Central memory CD8-positive, alpha-beta T cell (primary cell): ENCODE measurements at regions not wholly inside any gene's neighbourhood (a gene's known extent, or its start where the extent isn't known, plus 50 kb on each side); places are given as distances from the start of the nearest gene placed in this dataset.
"Not testable (repeated sequence)": the region's sequence is repeated elsewhere in the genome, so short reads cannot be mapped to it uniquely, and the experiment has no call there.

Experiments used
- ATAC-seq: fragments of 150-1000 bp; cut with Tn5 transposase; replicated peaks from 2 replicates; pipeline ENCODE4 v1.10.0; 2022; ENCODE audit warnings: mild to moderate bottlenecking, moderate FRiP score, moderate number of reproducible peaks; ENCODE audit not compliant: poor library complexity, severe bottlenecking; ENCODE audit errors: extremely low read depth
- DNase-seq, 2 donors: peaks; one replicate each; pipeline ENCODE4 v3.0.0; 2021; ENCODE audit warnings: low spot score in 2 of 2
- H3K27ac Mint-ChIP-seq: one replicate; pipeline ENCODE4 v1.8.0; 2022; ENCODE audit warnings: low read depth, mild to moderate bottlenecking, moderate library complexity, mixed read lengths
- H3K27me3 Mint-ChIP-seq: one replicate; pipeline ENCODE4 v1.8.0; 2022; ENCODE audit warnings: mixed read lengths
- H3K36me3 Mint-ChIP-seq: one replicate; pipeline ENCODE4 v1.8.0; 2022; ENCODE audit warnings: mild to moderate bottlenecking, moderate library complexity, mixed read lengths; ENCODE audit not compliant: insufficient read depth
- H3K4me1 Mint-ChIP-seq: one replicate; pipeline ENCODE4 v1.8.0; 2022; ENCODE audit warnings: mixed read lengths
- H3K4me3 Mint-ChIP-seq: one replicate; pipeline ENCODE4 v1.8.0; 2022; ENCODE audit warnings: mild to moderate bottlenecking, moderate library complexity, mixed read lengths
- H3K9me3 Mint-ChIP-seq: one replicate; pipeline ENCODE4 v1.8.0; 2022; ENCODE audit warnings: mixed read lengths

DNA sequence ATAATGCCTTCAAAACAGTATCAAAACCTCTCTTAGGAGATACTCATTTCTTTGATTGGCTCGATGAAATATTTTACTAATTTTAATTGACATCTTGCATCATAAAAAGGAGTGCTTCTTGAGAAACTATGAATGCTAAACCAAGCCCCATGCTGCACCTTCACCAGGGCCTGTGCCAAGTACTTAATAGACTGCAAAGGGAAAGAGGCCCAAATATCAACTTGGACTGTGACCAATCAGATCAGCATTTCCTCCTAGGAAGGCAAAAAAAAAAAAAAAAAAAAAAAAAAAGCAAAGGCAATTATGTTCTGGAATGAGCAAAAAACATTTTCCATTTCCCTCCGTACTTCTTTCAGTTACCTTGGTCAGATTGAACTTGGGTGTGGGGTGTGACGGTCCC, 253.0 kb upstream of the SOX4 start:
- Mint-ChIP-seq H3K27ac (no peak overlapping the region), H3K4me3 (no peak overlapping the region), H3K9me3 (peaks cover 5% of the 10 kb centered on the region), H3K4me1 (no peaks in the 10 kb centered on the region), H3K36me3 (no peaks in the 10 kb centered on the region), H3K27me3 (peaks cover 21% of the 10 kb centered on the region)
- no peak for DNase-seq
- no peak for ATAC-seq

DNA sequence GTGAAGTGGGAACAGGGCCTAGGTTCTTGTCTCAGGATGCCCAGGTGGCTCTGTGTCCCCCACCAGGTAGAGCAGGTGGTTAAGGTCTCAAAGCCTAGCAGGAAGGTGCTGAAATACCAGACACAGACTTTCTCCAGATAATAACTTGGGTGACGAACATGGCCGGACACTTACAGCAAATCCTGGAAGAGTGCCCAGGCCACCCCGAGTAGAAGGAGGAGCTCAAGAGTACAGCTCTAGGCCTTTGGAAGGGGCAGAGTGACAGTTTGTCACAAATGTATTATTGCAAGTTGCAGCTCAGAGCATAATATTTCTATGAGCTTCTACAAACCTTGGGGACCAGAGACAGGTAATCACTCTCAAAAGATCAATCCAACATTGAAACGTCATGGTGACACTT, 251.6 kb upstream of the SOX4 start:
- ATAC-seq (no peak), DNase-seq (no peak)
- Mint-ChIP-seq H3K36me3 (no peaks in the 10 kb centered on the region), H3K4me3 (no peak overlapping the region), H3K9me3 (peaks cover 10% of the 10 kb centered on the region), H3K4me1 (no peaks in the 10 kb centered on the region), H3K27me3 (peaks cover 21% of the 10 kb centered on the region), H3K27ac (no peak overlapping the region)

DNA sequence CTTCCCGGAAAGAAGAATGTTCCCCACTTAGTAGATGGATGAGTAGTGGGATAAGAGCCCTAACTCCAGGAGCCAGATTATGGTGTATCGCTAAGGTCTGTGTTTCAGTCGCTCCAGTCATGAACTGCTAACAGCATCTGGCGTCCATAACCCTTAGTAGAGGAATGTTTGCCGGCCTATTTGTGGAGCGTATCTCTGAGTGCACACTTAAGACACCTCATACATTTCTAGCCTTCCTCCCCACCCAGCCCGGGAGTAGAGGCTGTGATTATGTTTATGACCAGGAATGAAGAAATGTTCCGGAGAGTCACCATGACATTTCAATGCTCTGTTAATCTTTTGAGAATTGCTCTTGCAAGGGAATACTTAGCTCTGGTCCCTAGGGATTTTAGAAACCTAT, 251.1 kb upstream of the SOX4 start:
- Mint-ChIP-seq H3K27me3 (peaks cover 21% of the 10 kb centered on the region), H3K36me3 (no peaks in the 10 kb centered on the region), H3K27ac (no peak overlapping the region), H3K4me3 (no peak overlapping the region), H3K4me1 (no peaks in the 10 kb centered on the region), H3K9me3 (peaks cover 6% of the 10 kb centered on the region)
- ATAC-seq (no peak), DNase-seq (no peak)

DNA sequence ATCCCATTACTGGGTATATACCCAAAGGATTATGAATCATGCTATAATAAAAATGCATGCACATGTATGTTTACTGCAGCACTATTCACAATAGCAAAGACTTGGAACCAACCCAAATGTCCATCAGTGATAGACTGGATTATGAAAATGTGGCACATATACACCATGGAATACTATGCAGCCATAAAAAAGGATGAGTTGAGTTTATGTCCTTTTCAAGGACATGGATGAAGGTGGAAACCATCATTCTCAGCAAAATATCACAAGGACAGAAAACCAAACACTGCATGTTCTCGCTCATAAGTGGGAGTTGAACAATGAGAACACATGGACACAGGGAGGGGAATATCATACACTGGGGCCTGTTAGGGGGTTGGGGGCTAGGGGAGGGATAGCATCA, 247.8 kb upstream of the SOX4 start:
- H3K27me3 Mint-ChIP-seq = peaks cover 21% of the 10 kb centered on the region
- not testable (repeated sequence) for H3K36me3 Mint-ChIP-seq, H3K4me1 Mint-ChIP-seq, H3K4me3 Mint-ChIP-seq, DNase-seq, H3K27ac Mint-ChIP-seq, ATAC-seq, H3K9me3 Mint-ChIP-seq

DNA sequence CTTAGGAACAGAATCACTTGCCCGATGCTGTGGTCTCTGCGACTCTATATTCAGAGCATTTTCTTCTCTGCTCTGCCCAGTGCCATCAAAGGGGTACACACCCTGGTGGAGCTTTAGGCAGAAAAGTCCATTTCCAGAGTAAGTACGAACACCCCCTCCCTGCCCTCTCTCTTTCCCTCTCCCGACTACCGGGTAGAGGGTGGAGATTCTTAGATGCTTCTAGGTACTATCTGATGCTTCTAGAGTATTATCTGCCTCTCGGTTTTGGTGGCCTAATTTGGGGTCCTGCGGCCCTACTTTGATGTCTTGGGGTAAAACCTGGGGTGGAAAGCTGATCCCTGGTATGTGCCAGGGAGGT, 245.4 kb upstream of the SOX4 start:
- H3K36me3 Mint-ChIP-seq = no peaks in the 10 kb centered on the region
- H3K27ac Mint-ChIP-seq = no peak overlapping the region
- H3K9me3 Mint-ChIP-seq = peaks cover 5% of the 10 kb centered on the region
- H3K27me3 Mint-ChIP-seq = peaks cover 19% of the 10 kb centered on the region
- no peak for ATAC-seq
- DNase-seq = no peak
- H3K4me3 Mint-ChIP-seq = no peak overlapping the region
- no peaks in the 10 kb centered on the region for H3K4me1 Mint-ChIP-seq

DNA sequence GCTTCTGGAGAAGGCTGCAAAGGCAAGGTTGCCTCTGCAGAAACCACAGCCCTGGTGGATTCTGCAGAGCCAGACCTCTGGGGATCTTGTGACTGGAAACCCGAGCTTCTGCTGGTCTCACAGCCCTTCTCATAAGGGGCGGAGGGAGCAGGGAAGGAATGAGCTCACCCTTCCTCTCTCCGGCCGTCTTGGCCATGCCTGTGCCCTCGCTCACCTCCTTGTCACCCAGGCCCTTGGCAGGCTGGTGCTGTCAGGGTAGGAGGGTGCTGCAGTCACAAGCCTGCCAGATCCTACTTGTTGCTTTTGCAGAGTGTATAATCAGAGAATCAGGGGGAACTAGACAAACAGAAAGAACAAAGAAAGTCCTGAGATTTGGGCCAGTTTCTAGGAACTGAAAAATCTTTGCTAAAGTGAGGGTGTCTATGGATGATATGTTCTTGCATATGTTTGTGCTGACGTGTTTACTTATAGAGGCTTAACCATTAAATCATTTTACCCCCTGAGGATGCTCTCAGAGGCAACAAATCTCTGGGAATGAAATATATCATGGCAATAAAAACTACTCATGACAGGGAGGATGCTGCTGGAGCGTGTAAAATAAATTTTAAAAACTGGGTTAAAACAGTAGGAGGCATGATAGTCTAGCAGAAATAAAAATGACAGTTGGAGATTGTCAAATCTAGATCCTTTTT, 244.9 kb upstream of the SOX4 start:
- ATAC-seq (no peak), DNase-seq (no peak)
- Mint-ChIP-seq H3K4me1 (no peaks in the 10 kb centered on the region), H3K27me3 (peaks cover 14% of the 10 kb centered on the region), H3K36me3 (no peaks in the 10 kb centered on the region), H3K27ac (no peak overlapping the region), H3K9me3 (peaks cover 5% of the 10 kb centered on the region), H3K4me3 (no peak overlapping the region)

DNA sequence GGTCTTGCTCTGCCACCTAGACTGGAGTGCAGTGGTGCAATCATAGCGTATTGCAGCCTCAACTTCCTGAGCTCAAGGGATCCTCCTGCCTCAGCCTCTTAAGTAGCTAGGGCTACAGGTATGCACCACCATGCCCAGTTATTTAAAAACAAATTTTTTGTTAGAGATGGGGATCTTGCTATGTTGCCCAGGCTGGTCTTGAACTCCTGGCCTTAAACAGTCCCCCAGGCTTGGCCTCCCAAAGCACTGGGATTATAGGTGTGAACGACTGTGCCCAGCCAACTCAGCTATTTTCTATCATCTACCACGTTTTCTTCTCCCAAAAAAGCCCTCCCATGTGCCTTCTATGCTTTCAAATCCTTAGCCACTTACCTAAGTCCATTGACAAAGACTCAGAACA, 243.7 kb upstream of the SOX4 start:
- ATAC-seq (no peak), DNase-seq (no peak)
- Mint-ChIP-seq H3K36me3 (peaks cover 2% of the 10 kb centered on the region), H3K4me3 (no peak overlapping the region), H3K27me3 (peaks cover 11% of the 10 kb centered on the region), H3K4me1 (no peaks in the 10 kb centered on the region), H3K27ac (no peak overlapping the region), H3K9me3 (peaks cover 5% of the 10 kb centered on the region)

DNA sequence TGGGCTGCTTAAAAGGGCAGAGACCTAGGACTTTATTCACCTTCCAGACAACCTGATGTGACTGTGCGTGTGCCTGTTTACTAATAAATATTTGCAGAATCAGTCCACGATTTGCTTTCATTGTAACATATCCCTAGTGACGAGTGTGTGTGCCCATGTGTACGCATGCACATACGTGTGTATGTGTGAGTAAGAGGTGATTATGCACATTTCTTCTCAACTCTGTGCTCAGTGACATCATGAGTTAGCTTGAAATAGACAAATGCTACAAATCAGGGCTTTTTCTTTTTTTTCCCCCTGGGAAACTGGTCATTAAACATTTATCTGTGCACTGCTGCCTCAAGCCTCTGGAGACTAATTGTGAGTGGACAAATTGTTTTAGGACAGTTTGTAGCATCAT, 242.6 kb upstream of the SOX4 start:
- peaks cover 5% of the 10 kb centered on the region for H3K9me3 Mint-ChIP-seq
- H3K4me1 Mint-ChIP-seq = no peaks in the 10 kb centered on the region
- no peak overlapping the region for H3K27ac Mint-ChIP-seq
- H3K36me3 Mint-ChIP-seq = peaks cover 2% of the 10 kb centered on the region
- no peak for ATAC-seq
- H3K4me3 Mint-ChIP-seq = no peak overlapping the region
- H3K27me3 Mint-ChIP-seq = peaks cover 8% of the 10 kb centered on the region
- no peak for DNase-seq

DNA sequence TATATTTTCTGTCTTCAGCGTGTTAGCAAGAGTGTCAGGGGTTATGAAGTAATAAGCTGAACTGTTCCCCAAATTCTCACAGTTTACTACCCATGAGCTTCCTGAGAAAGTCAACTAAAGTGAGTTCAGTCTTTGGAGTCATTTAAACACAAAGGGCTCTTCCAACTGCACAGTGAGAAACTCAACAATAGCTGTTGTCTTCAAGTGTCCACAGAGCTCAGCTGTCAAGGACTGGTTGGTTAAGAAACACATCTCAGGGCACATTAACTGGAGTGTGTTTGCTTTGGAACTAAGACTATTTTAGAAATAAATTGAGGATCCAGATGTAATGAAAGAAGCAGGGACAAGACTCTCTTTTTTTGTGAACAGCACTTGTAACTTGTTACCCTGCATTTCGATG, 241.4 kb upstream of the SOX4 start:
- no peak overlapping the region for H3K4me3 Mint-ChIP-seq
- ATAC-seq = no peak
- H3K27ac Mint-ChIP-seq = no peak overlapping the region
- no peaks in the 10 kb centered on the region for H3K4me1 Mint-ChIP-seq
- H3K27me3 Mint-ChIP-seq = peaks cover 8% of the 10 kb centered on the region
- peaks cover 2% of the 10 kb centered on the region for H3K36me3 Mint-ChIP-seq
- H3K9me3 Mint-ChIP-seq = no peaks in the 10 kb centered on the region
- no peak for DNase-seq

DNA sequence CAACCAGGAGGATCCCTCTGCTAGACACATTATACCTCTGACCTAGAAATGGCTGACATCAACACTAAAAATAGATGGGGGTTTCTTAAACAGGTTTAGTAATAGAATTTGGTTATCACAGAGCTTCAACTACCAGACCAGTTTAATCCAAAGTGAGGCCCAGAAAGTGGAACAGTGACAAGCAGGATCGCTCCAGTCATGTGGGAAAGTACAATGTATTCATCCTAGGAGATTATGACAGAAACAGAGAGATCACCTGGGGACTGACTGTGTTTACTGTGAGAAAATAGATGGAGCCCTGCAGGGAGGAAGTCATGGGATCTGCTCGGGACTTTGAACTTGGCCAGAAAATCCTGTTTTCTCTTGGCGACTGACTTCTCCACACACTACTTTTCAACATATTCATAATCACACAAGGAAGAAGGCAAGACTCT, 238.7 kb upstream of the SOX4 start:
- Mint-ChIP-seq H3K27me3 (peaks cover 8% of the 10 kb centered on the region), H3K4me3 (no peak overlapping the region)

DNA sequence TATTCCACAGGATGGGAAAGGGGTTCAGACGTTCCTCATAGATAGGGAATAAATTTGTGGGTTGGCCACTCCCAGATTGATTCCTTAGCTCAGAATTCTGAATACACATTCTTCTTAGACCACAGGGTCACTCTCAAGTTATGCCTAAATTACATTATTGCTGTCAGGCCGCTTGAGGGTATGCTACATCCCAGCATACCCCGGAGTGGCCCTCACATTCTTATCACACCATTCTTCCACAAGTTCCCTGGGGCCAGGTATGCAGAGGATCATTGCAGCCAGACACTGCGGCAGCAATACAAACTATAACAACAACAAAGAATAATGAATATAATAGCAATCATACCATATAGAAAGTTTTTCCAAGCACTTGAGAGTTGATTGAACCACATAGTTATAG, 237.9 kb upstream of the SOX4 start:
- no peak overlapping the region for H3K4me3 Mint-ChIP-seq
- DNase-seq = no peak
- H3K36me3 Mint-ChIP-seq = peaks cover 2% of the 10 kb centered on the region
- H3K27ac Mint-ChIP-seq = no peak overlapping the region
- H3K27me3 Mint-ChIP-seq = peaks cover 8% of the 10 kb centered on the region
- H3K4me1 Mint-ChIP-seq = no peaks in the 10 kb centered on the region
- H3K9me3 Mint-ChIP-seq = no peaks in the 10 kb centered on the region
- ATAC-seq = no peak

More for the DNA sequence above, 238.7 kb upstream of the SOX4 start:
- Mint-ChIP-seq H3K36me3 (peaks cover 2% of the 10 kb centered on the region), H3K9me3 (no peaks in the 10 kb centered on the region), H3K27ac (no peak overlapping the region), H3K4me1 (no peaks in the 10 kb centered on the region)
- DNase-seq (no peak), ATAC-seq (no peak)

DNA sequence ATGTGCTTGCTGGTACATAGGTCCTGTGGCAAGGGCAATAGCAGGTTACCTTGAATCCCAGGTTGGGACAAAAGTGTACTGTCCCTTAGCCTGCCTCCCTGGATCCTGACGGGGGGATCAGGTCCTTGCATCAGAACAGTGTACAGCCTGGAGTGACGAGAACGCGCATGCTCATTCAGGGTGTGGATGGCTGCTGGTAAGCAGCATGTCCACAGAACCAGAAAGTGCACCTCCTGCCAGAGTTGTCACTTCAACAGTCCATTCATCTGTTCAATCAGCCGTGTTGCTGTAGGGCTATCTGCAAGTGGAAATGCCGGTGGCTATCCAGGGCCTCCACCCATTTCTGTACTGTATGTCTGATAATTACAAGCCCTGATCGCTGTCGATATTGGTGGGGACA, 236.3 kb upstream of the SOX4 start:
- no peak overlapping the region for H3K4me3 Mint-ChIP-seq

DNA sequence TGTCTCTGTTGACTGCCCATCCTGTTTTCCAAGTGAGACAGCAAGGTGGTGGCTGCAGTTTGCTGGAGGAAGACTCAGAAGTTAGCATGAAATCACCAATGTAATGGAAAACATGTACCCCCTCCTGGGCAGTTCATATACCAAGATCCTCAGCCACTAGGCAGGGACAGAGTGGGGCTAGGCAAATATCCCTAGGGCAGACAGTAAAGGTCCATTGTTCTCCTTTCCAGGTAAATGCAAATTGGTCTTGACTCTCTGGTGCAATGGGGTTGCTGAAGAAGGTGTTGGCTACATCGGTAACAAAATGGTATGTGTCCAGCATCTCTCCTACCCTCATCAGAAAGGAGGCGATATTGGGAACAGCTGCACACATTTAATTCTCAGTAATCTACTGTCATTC, 233.6 kb upstream of the SOX4 start:
- no peaks in the 10 kb centered on the region for H3K9me3 Mint-ChIP-seq

More for the DNA sequence above, 236.3 kb upstream of the SOX4 start:
- Mint-ChIP-seq H3K36me3 (peaks cover 2% of the 10 kb centered on the region), H3K4me1 (no peaks in the 10 kb centered on the region), H3K9me3 (no peaks in the 10 kb centered on the region), H3K27ac (no peak overlapping the region), H3K27me3 (peaks cover 8% of the 10 kb centered on the region)
- ATAC-seq = no peak
- DNase-seq = no peak

More for the DNA sequence above, 233.6 kb upstream of the SOX4 start:
- DNase-seq = no peak
- H3K4me3 Mint-ChIP-seq = no peak overlapping the region
- no peaks in the 10 kb centered on the region for H3K36me3 Mint-ChIP-seq
- no peaks in the 10 kb centered on the region for H3K4me1 Mint-ChIP-seq
- no peak overlapping the region for H3K27ac Mint-ChIP-seq
- ATAC-seq = no peak
- H3K27me3 Mint-ChIP-seq = peaks cover 18% of the 10 kb centered on the region
